OCI-LY7 (cell line): ENCODE measurements at regions not wholly inside any gene's neighbourhood (a gene's known extent, or its start where the extent isn't known, plus 50 kb on each side); places are given as distances from the start of the nearest gene placed in this dataset.

Experiments used
- CTCF ChIP-seq: fragments of 200-600 bp; sonication (generic); conservative IDR thresholded peaks from 2 replicates; pipeline ENCODE4 v1.5.1; 2014; ENCODE audit warnings: mild to moderate bottlenecking, antibody characterized with exemption, low read length, moderate library complexity, mixed read lengths
- EZH2phosphoT487 ChIP-seq: fragments of 200-600 bp; sonication (generic); IDR thresholded peaks from 2 replicates; pipeline ENCODE4 v1.6.1; 2018; ENCODE audit warnings: low read depth, borderline replicate concordance, mild to moderate bottlenecking, mixed run types, antibody characterized with exemption, low read length, moderate library complexity, mixed read lengths

DNA sequence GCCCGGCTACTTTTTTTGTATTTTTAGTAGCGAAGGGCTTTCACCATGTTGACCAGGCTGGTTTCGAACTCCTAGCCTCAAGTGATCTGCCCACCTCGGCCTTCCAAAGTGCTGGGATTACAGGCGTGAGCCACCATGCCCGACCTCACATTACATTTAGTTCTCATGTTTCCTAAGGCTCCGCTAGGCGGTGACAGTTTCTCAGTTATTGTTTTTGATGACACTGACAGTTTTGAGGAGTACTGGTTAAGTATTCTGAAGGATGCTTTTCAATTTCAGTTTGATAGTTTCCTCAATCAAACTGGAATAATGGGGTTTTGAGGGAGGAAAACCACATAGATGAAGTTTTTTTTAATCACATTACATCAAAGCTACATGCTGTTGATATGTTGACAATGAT, 1028.5 kb downstream of the CDH8 start:
- TF ChIP-seq CTCF: no peak
- TF ChIP-seq EZH2phosphoT487: no peak
